ENCODE measurements at regions not wholly inside any gene's neighbourhood (a gene's known extent, or its start where the extent isn't known, plus 50 kb on each side); places are given as distances from the start of the nearest gene placed in this dataset.
"Not testable (repeated sequence)": the region's sequence is repeated elsewhere in the genome, so short reads cannot be mapped to it uniquely, and the experiment has no call there.

DNA sequence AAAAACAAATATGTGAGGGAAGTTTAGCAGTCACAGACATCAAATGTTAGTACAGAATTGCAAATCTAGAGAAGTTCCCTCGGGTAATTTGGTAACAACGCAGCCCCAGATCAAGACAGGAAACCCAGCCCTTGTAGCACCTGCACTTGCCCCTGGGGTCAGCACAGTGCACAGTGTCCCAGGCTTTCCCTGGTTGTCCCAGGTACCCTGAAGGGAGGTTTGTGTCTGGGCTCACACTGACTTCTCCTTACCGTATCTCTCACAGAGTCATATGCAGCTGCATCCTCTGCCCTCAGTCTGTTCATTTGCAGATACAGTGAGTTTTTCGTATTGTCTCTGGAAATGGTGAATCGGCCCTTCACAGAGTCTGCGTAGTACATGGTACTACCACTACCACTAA, 528.9 kb downstream of the TMEM121 start:
- Histone ChIP-seq H3K4me3 (no peak overlapping the region), H3K36me3 (no peaks in the 10 kb centered on the region), H3K9me3 (no peaks in the 10 kb centered on the region), H3K4me1 (no peaks in the 10 kb centered on the region), H3K27me3 (peaks cover 0 to 27% of the 10 kb centered on the region in 2 donors), H3K27ac (no peak overlapping the region)
- no peak for TF ChIP-seq CTCF (IDR thresholded peaks at IDR 0.05)
- ATAC-seq, result no peak
- no peak for DNase-seq
- intact Hi-C loops (cut with DNase I), result no loop called here

DNA sequence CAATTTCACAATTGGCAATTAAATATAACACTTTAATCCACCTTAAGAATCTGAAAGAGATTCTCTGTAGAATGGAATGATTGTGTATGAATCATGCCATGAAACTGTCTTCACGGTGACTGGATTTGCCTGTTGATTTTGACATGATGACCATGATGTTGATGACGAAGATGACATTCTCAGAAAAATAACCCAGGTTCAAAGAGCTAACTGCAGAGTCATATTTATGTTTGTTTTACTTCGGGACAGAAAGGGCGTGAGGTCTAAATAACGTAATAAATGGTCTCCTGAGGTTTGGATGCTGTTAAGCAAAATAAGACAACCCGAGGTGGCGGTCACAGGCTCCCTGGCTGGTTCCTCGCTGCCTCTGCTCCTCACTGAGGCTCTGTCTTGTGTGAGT, 532.0 kb downstream of the TMEM121 start:
- Histone ChIP-seq H3K4me3 (no peak overlapping the region), H3K36me3 (no peaks in the 10 kb centered on the region), H3K4me1 (no peaks in the 10 kb centered on the region), H3K9me3 (no peaks in the 10 kb centered on the region), H3K27ac (no peak overlapping the region), H3K27me3 (peaks cover 0 to 37% of the 10 kb centered on the region in 2 donors)
- DNase-seq (no peak), ATAC-seq (no peak)
- intact Hi-C loops (cut with DNase I), result no loop called here
- TF ChIP-seq CTCF (IDR thresholded peaks at IDR 0.05), result no peak

GRCh38 chr14:106060276-106060975, 534.0 kb downstream of the TMEM121 start:
- no peak overlapping the region for H3K27ac ChIP-seq
- no peaks in the 10 kb centered on the region for H3K4me1 ChIP-seq
- DNase-seq (no peak), ATAC-seq (no peak)
- no peak overlapping the region for H3K4me3 ChIP-seq
- TF ChIP-seq CTCF (IDR thresholded peaks at IDR 0.05), result no peak
- intact Hi-C loops (cut with DNase I), result no loop called here
- H3K36me3 ChIP-seq, result no peaks in the 10 kb centered on the region
- H3K9me3 ChIP-seq, result no peaks in the 10 kb centered on the region
- peaks cover 0 to 37% of the 10 kb centered on the region in 2 donors for H3K27me3 ChIP-seq

GRCh38 chr14:106061877-106062500, 535.6 kb downstream of the TMEM121 start:
- H3K4me3 ChIP-seq; H3K36me3 ChIP-seq; H3K4me1 ChIP-seq; H3K27ac ChIP-seq; intact Hi-C loops (cut with DNase I); ATAC-seq; H3K9me3 ChIP-seq: not testable (repeated sequence)
- TF ChIP-seq CTCF (IDR thresholded peaks at IDR 0.05), result peak in 1 of 2 donors; percentile 33
- peaks cover 0 to 35% of the 10 kb centered on the region in 2 donors for H3K27me3 ChIP-seq
- peak in 2 of 4 donors; percentile 38 to 82 for DNase-seq

- intact Hi-C loops (cut with DNase I), result no loop called here
- no peak overlapping the region for H3K4me3 ChIP-seq
- DNase-seq (no peak), ATAC-seq (no peak)
- TF ChIP-seq CTCF (IDR thresholded peaks at IDR 0.05), result no peak
- peaks cover 0 to 28% of the 10 kb centered on the region in 2 donors for H3K27me3 ChIP-seq
- H3K36me3 ChIP-seq, result no peaks in the 10 kb centered on the region
- H3K4me1 ChIP-seq, result no peaks in the 10 kb centered on the region
- no peaks in the 10 kb centered on the region for H3K9me3 ChIP-seq
- H3K27ac ChIP-seq, result no peak overlapping the region
These were observed 536.3 kb downstream of the TMEM121 start for GRCh38 chr14:106062502-106063272.

Measured in left lung (tissue), 4 donors.